HG03135 (cell line): ENCODE measurements at regions not wholly inside any gene's neighbourhood (a gene's known extent, or its start where the extent isn't known, plus 50 kb on each side); places are given as distances from the start of the nearest gene placed in this dataset.
"Not testable (repeated sequence)": the region's sequence is repeated elsewhere in the genome, so short reads cannot be mapped to it uniquely, and the experiment has no call there.

Source experiments
- ATAC-seq: cut with Tn5 transposase; IDR thresholded peaks from one replicate; pipeline ENCODE4 v1.9.1; 2021; ENCODE audit warnings: mild to moderate bottlenecking, moderate library complexity; ENCODE audit not compliant: unreplicated experiment

- not testable (repeated sequence) for ATAC-seq
These were observed 330.1 kb upstream of the AR start for GRCh38 chrX:67213686-67214085.

- ATAC-seq: no peak
These were observed 335.9 kb upstream of the AR start for GRCh38 chrX:67207912-67208311.

DNA sequence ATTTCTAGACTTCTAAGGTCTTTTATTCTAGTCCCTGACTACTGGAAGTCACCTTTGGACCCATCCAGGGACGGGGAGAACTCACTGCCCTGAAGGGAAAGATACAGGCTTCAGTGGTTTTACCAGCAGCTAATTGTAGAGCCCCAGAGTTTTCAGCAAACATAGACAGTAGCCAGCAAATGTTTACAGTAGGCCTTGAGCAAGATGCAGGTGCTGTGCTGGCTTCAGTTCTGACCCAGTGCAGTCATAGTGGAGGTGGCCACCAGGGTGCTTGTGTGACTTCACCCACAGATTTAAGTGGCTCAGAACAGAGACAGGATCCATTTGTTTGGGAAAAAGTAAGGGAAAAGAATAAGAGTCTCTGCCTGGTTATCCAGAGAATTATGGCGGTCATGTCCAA, 384.4 kb upstream of the AR start:
- ATAC-seq: no peak

DNA sequence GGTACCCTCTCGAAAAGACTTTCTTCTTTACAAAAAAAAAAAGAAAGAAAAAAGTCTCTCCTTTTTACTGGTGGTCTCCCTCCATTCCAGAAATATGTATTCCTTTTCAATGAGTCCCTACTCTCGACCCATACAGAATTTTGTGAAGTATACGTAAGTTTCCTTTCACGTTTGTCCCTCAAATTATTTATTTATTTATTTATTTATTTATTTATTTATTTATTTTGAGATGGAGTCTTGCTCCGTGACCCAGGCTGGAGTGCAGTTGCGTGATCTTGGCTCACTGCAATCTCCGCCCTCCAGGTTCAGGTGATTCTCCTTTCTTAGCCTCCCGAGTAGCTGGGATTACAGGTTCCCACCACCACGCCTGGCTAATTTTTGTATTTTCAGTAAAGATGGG, 429.2 kb upstream of the AR start:
- ATAC-seq: no peak

DNA sequence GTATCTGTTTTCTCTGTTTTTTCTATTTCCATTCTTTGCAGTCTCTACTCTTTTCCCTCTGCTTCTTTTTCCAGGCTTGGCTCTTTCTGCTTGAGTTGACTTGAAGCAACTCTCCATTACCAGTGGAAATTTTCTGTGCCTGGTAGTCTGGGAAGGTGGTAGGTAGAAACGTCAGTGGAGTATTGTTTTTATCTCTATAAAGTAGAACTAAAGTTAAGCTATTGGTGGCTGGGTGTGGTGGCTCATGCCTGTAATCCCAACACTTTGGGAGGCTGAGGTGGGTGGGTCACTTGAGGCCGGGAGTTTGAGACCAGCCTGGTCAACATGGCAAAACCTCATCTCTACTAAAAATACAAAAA, 438.1 kb upstream of the AR start:
- no peak for ATAC-seq

GRCh38 chrX:67104982-67105757, 438.7 kb upstream of the AR start:
- no peak for ATAC-seq

DNA sequence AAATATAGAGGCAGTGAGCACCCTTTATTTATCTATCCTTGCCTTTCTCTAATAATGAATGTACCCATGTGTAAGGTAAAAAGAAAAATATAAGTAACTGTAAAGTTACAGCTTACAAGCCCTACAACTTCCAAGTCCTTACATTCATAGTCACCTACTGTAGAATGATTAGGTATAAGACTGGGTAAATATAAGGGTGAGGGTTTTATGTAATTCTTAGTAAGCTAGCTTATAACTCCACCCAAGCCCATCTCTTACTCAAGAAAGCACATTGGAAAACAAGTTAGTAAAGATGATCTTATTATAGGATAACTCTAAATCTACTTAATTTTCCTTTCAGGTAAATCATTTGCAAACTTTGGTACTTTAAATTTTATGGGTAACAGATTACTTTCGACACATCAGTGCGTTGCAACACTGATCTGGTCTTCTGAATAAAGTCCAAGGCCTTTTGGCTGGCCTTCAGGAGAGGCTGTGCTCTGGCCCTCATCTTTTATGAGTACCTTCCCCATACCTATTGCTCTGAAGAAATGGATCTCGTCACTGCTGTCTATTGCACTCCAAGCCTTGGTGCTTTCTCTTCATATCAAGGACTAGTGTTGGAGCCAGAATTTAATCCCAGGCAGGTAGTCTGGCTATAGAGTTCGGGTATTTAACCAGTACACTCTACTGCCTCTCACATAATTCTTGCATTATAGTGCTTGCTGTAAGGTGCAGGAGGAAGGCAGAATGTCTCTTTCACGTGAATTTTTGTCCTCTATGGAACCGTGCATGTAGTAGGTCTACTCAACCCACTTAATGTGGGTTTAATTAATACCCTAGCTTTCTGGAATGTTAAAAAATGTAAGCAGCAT, 443.6 kb upstream of the AR start:
- no peak for ATAC-seq

GRCh38 chrX:67094061-67094460, 449.8 kb upstream of the AR start:
- no peak for ATAC-seq

DNA sequence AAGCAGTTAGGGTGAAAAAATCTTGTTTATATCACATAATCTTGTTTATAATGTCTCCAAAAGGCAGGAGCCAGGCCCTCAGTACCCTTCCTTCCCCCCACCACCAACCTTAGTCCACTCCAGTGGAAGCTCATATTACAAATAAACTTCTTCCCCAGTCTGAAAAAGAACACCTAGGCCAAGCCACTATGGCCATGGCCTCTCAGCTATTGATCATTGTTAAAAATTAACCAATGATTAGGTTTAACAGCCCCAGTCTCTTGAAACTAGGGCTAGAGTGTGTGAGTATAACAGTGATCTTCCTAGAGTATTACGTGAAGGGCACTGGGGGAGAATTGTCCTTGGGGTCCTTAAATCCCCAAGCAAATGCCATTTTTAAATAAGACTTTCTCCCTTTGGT, 411.9 kb upstream of the EDA2R start:
- ATAC-seq: no peak

DNA sequence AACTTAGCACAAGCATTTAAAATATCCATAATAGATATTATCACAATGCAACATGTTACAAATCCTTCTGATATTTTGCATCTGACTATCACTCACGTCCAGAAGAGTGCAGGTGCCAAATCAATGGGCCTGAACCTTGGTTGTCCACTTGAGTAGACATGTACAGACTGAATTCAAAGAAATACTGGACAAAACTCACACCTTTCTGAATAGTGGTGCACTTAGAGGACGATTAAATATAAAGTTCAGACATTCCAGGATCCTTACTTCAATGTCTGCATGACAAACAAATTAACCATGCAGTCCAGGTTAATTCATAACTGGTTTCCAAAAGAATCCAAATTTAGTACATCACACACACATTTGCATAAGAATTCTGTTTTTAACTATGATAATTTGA, 406.0 kb upstream of the EDA2R start:
- ATAC-seq: no peak

- no peak for ATAC-seq
These were observed 405.3 kb upstream of the EDA2R start for GRCh38 chrX:67044029-67044653.

- ATAC-seq: no peak
These were observed 365.6 kb upstream of the EDA2R start for GRCh38 chrX:67004451-67004850.

GRCh38 chrX:66994729-66995128, 355.9 kb upstream of the EDA2R start:
- ATAC-seq: no peak

DNA sequence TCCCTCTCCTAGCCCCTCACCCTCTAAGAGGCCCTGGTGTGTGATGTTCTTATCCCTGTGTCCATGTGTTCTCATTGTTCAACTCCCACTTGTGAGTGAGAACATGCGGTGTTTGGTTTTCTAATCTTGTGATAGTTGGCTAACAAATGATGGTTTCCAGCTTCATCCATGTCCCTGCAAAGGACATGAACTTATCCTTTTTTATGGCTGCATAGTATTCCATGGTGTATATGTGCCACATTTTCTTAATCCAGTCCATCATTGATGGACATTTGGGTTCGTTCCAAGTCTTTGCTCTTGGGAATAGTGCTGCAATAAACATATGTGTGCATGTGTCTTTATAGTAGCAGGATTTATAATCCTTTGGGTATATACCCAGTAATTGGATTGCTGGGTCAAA, 353.2 kb upstream of the EDA2R start:
- ATAC-seq: not testable (repeated sequence)

DNA sequence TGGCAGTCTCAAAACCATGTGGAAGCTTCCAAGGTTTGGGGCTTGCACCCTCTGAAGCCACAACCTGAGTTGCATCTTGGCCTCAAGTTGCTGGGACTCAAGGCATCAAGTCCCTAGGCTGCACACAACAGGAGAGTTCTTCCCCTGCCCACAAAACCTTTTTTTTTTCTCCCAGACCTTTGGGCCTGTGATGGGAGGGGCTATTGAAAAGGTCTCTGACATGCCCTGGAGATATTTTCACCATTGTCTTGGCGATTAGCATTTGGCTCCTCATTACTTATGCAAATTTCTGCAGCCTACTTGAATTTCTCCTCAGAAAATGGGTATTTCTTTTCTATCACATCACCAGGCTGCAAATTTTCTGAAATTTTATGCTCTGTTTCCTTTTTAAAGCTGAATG, 349.5 kb upstream of the EDA2R start:
- ATAC-seq: no peak

DNA sequence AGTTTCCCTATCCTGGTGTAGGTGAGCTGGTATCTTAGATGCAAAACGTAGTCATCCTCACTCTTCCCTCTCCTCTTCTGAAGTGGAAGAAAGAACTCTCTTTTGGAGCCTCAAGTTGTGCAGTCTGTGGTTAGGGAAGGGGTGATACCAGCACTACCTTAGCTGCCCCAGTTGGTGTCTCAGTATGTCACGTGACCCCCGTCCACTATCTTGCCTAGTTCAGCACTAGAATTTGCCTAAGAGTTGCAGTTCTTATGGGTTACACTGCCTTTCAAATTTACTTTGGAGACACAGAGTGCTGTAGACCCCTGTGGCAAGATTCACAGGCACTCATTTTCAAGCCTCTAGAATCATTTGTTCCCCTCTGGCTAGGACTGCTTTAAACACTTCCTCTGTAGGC, 322.8 kb upstream of the EDA2R start:
- ATAC-seq: no peak

DNA sequence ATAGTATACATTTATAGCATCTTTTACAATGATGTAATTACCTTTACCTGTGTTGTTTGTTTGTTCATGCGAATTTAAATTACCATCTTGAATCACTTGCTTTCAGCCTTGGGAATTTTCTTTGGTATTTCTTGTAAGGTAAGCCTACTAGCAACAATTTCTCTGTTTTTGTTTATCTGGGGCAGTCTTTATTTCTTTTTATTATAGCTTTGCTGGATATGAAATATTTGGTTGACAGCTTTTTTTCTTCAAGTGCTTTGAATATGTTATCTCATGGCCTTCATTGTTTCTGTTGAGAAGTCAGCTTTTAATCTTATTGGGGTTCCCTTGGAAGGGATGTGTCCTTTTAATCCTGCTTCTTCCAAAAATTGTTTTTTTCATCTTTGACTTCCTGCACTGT, 292.8 kb upstream of the EDA2R start:
- no peak for ATAC-seq

DNA sequence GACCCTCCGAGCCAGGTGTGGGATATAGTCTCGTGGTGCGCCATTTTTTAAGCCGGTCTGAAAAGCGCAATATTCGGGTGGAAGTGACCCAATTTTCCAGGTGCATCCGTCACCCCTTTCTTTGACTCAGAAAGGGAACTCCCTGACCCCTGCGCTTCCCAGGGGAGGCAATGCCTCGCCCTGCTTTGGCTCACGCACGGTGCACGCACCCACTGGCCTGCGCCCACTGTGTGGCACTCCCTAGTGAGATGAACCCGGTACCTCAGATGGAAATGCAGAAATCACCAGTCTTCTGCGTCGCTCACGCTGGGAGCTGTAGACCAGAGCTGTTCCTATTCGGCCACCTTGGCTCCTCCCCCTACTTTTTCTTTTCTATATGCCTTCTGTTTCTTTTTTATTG, 291.6 kb upstream of the EDA2R start:
- not testable (repeated sequence) for ATAC-seq

DNA sequence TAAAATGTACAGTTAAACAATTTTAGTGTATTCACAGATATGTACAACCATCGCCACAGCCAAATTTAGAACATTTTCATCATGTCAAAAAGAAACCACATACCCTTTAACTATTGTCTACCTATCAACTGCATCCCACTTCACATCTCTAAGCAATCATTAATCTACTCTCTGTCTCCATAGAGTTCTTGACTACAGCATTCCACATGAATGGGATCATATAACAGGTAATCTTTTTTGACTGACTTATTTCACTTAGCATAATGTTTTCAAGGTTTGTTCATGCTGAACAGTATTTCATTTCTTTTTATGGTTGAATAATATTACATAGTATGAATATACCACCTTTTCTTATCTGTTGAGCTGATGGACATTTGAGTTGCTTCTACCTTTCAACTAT, 281.4 kb upstream of the EDA2R start:
- no peak for ATAC-seq

GRCh38 chrX:66919280-66919832, 280.5 kb upstream of the EDA2R start:
- no peak for ATAC-seq

DNA sequence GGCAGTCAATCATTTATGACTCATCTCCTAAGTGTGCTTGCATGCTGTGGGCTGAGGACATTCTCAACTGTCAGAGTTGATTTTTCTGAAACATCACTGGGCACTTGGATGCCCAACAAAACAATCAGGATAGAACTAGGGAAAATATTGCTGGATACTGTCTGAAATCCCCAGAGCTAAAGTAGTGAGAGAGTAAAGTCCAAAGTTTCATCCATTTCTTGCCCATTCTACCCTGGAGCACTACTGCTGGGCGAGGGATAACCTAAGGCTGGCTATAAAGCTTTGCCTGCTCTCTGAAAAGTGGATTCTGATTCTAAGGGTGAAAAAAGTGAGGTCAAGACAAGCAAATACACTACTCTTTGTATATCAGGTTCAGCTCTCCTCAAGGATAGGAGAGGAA, 279.6 kb upstream of the EDA2R start:
- no peak for ATAC-seq

DNA sequence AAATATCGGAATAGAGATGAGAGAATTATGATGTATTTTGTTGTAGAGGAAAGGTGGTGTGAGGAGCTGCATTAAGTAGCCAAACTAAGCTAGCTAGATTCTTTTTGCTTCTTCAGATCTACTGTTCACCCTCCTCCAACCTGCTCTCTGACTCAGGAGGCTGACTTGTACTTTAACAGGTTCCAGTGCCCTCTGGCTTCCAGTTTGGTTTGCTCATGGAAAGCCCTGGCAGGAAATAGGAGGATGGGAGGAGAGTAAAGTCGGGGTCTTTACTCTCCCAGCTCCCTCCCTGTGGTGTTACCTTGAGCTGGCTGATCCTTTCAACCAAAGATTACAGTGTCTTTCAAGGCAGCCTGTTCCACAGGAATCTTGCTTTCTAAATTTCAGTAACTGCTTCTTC, 277.0 kb upstream of the EDA2R start:
- ATAC-seq: no peak
